Cardiac fibroblast (primary cell): ENCODE measurements at regions not wholly inside any gene's neighbourhood (a gene's known extent, or its start where the extent isn't known, plus 50 kb on each side); places are given as distances from the start of the nearest gene placed in this dataset.
"Not testable (repeated sequence)": the region's sequence is repeated elsewhere in the genome, so short reads cannot be mapped to it uniquely, and the experiment has no call there.

Source experiments
- DNase-seq, 2 donors: peaks; one replicate each; pipeline versions ENCODE4 v3.0.0 to v3.0.0-alpha.2; 2010; ENCODE audit warnings: low read depth in 2 of 2
- H3K4me3 ChIP-seq, 2 donors: replicated peaks in 1 of 2; 1 replicate in 1 of 2; 2 replicates in 1 of 2; pipeline ENCODE4 v1.5.1; 2011; ENCODE audit warnings: low read depth in 2 of 2, low read length in 2 of 2, mild to moderate bottlenecking in 2 of 2, moderate library complexity in 1 of 2
- CTCF ChIP-seq: IDR thresholded peaks from one replicate; pipeline ENCODE4 v1.5.1; 2011; ENCODE audit warnings: low read depth, mild to moderate bottlenecking, low read length, inconsistent platforms

- TF ChIP-seq CTCF = no peak
- no peak for DNase-seq
- H3K4me3 ChIP-seq = no peak overlapping the region
Measured at GRCh38 chr11:11206484-11206883, 146.6 kb downstream of the CSNK2A3 start.

- DNase-seq = no peak
- no peak overlapping the region for H3K4me3 ChIP-seq
- no peak for TF ChIP-seq CTCF
Measured at GRCh38 chr11:11202885-11203284, 150.2 kb downstream of the CSNK2A3 start.

- DNase-seq = not testable (repeated sequence)
Measured at GRCh38 chr11:11201302-11201701, 151.7 kb downstream of the CSNK2A3 start.

GRCh38 chr11:11192541-11192940 is 160.5 kb downstream of the CSNK2A3 start:
- H3K4me3 ChIP-seq = no peak overlapping the region
- no peak for TF ChIP-seq CTCF
- no peak for DNase-seq

More at GRCh38 chr11:11201302-11201701, 151.7 kb downstream of the CSNK2A3 start:
- not testable (repeated sequence) for H3K4me3 ChIP-seq

GRCh38 chr11:11189506-11189905 is 163.5 kb downstream of the CSNK2A3 start:
- no peak for TF ChIP-seq CTCF
- H3K4me3 ChIP-seq = no peak overlapping the region
- DNase-seq = no peak

- DNase-seq = no peak
- TF ChIP-seq CTCF = no peak
- no peak overlapping the region for H3K4me3 ChIP-seq
Measured at GRCh38 chr11:11186249-11186648, 166.8 kb downstream of the CSNK2A3 start.

GRCh38 chr11:11182261-11182660 is 170.8 kb downstream of the CSNK2A3 start:
- no peak overlapping the region for H3K4me3 ChIP-seq
- no peak for DNase-seq
- TF ChIP-seq CTCF = no peak
